Caco-2 (cell line): ENCODE measurements at regions not wholly inside any gene's neighbourhood (a gene's known extent, or its start where the extent isn't known, plus 50 kb on each side); places are given as distances from the start of the nearest gene placed in this dataset.

ENCODE experiments used
- BruUV-seq: library from RNA; stranded (reverse); fragments of 400-500 nt; replicated peaks from 2 replicates; lab custom pipeline; 2021; lab: Mats Ljungman, UMichigan
- CTCF ChIA-PET: fragments of 300-600 bp; sonication (Branson Sonifier 250); formaldehyde crosslinking; loops from one replicate; lab custom pipeline; 2022; ENCODE audit warnings: antibody characterized with exemption; lab: Charles Lee
- POLR2A ChIA-PET: fragments of 300-600 bp; sonication (Branson Sonifier 250); formaldehyde crosslinking; loops from one replicate; lab custom pipeline; 2022; ENCODE audit warnings: antibody characterized with exemption; lab: Charles Lee
- DNase-seq, 2 experiments: peaks; one replicate each; pipeline versions ENCODE4 v3.0.0 to v3.0.0-alpha.2; 2020 to 2022
- H3K27me3 ChIP-seq: replicated peaks from 2 replicates; pipeline ENCODE4 v1.6.0; 2011; ENCODE audit warnings: low read length; ENCODE audit not compliant: control insufficient read depth, insufficient read depth
- H3K36me3 ChIP-seq: 2 replicates; pipeline ENCODE4 v1.5.1; 2011; ENCODE audit warnings: low read length; ENCODE audit not compliant: control insufficient read depth, insufficient read depth
- H3K4me1 ChIP-seq: fragments of 250-450 bp; sonication (Bioruptor Pico); 2 replicates; pipeline ENCODE4 v1.5.1; 2020; ENCODE audit warnings: mild to moderate bottlenecking
- H3K4me3 ChIP-seq: 2 replicates; pipeline ENCODE4 v1.5.1; 2011; ENCODE audit warnings: low read depth, mild to moderate bottlenecking, control low read depth, low read length
- H3K9me3 ChIP-seq: fragments of 250-450 bp; sonication (Bioruptor Pico); 2 replicates; pipeline ENCODE4 v1.5.1; 2020; ENCODE audit warnings: mild to moderate bottlenecking, moderate library complexity
- H3K27ac Mint-ChIP-seq: one replicate; pipeline ENCODE4 v1.8.0; 2022; ENCODE audit warnings: mixed read lengths; ENCODE audit not compliant: unreplicated experiment
- H3K27me3 Mint-ChIP-seq: one replicate; pipeline ENCODE4 v1.8.0; 2022; ENCODE audit warnings: mixed read lengths; ENCODE audit not compliant: insufficient read depth, unreplicated experiment
- H3K36me3 Mint-ChIP-seq: one replicate; pipeline ENCODE4 v1.8.0; 2022; ENCODE audit warnings: mild to moderate bottlenecking, mixed read lengths; ENCODE audit not compliant: insufficient read depth, unreplicated experiment
- H3K4me1 Mint-ChIP-seq: one replicate; pipeline ENCODE4 v1.8.0; 2022; ENCODE audit warnings: low read depth, mixed read lengths; ENCODE audit not compliant: unreplicated experiment
- H3K4me3 Mint-ChIP-seq: one replicate; pipeline ENCODE4 v1.8.0; 2022; ENCODE audit warnings: mild to moderate bottlenecking, moderate library complexity, mixed read lengths; ENCODE audit not compliant: unreplicated experiment
- H3K9me3 Mint-ChIP-seq: one replicate; pipeline ENCODE4 v1.8.0; 2022; ENCODE audit warnings: mixed read lengths; ENCODE audit not compliant: unreplicated experiment
- CTCF ChIP-seq, 2 experiments: fragments of 200-600 bp in 1 of 2; IDR thresholded peaks; 1 replicate in 1 of 2; 2 replicates in 1 of 2; pipeline versions ENCODE4 v1.5.1 to v1.8.0; 2011 to 2022; ENCODE audit warnings: antibody characterized with exemption in 1 of 2, control low read depth in 1 of 2, inconsistent platforms in 1 of 2, low read depth in 1 of 2, low read length in 1 of 2, mild to moderate bottlenecking in 1 of 2, moderate library complexity in 1 of 2; ENCODE audit not compliant: insufficient read depth in 1 of 2, severe bottlenecking in 1 of 2, unreplicated experiment in 1 of 2
- intact Hi-C: fragments of 100-400 bp; cut with micrococcal nuclease; formaldehyde crosslinking; loops from one replicate; pipeline ENCODE4 v1.10.0; 2022; ENCODE audit not compliant: unreplicated experiment

GRCh38 chr4:144318797-144319196, 178.3 kb upstream of the GYPA start:
- Mint-ChIP-seq H3K4me1 (no peaks in the 10 kb centered on the region), H3K9me3 (peaks cover 12% of the 10 kb centered on the region), H3K36me3 (no peaks in the 10 kb centered on the region), H3K4me3 (no peak overlapping the region), H3K27me3 (no peaks in the 10 kb centered on the region), H3K27ac (no peak overlapping the region)
- H3K9me3 ChIP-seq, result no peaks in the 10 kb centered on the region
- H3K4me3 ChIP-seq, result no peak overlapping the region
- no peaks in the 10 kb centered on the region for H3K36me3 ChIP-seq
- ChIA-PET CTCF (no interaction called here), POLR2A (no interaction called here)
- H3K27me3 ChIP-seq, result no peaks in the 10 kb centered on the region
- intact Hi-C loops, result no loop called here
- no TSS peak for BruUV-seq
- no peak for TF ChIP-seq CTCF (IDR thresholded peaks at IDR 0.05; ENCODE audit: insufficient read depth in 1 of 2, low read depth in 1 of 2, low read length in 1 of 2, severe bottlenecking in 1 of 2, unreplicated experiment in 1 of 2)
- no peak for DNase-seq
- no peaks in the 10 kb centered on the region for H3K4me1 ChIP-seq

GRCh38 chr4:144336633-144337032, 196.1 kb upstream of the GYPA start:
- no peaks in the 10 kb centered on the region for H3K27me3 Mint-ChIP-seq
- intact Hi-C loops, result loop anchor here (10.0 kb wide), 1 partner anchor 162 kb away; no protein-coding TSS in a partner anchor
- no TSS peak for BruUV-seq
- Histone ChIP-seq H3K36me3 (no peaks in the 10 kb centered on the region), H3K9me3 (no peaks in the 10 kb centered on the region), H3K4me3 (no peak overlapping the region), H3K27me3 (no peaks in the 10 kb centered on the region), H3K4me1 (peaks cover 19% of the 10 kb centered on the region)
- peaks cover 30% of the 10 kb centered on the region for H3K9me3 Mint-ChIP-seq
- DNase-seq, result no peak
- H3K27ac Mint-ChIP-seq, result no peak overlapping the region
- H3K4me1 Mint-ChIP-seq, result peaks cover 26% of the 10 kb centered on the region
- TF ChIP-seq CTCF (IDR thresholded peaks at IDR 0.05; ENCODE audit: insufficient read depth in 1 of 2, low read depth in 1 of 2, low read length in 1 of 2, severe bottlenecking in 1 of 2, unreplicated experiment in 1 of 2), result no peak
- H3K4me3 Mint-ChIP-seq, result no peak overlapping the region
- ChIA-PET CTCF (no interaction called here), POLR2A (no interaction called here)
- peaks cover 5% of the 10 kb centered on the region for H3K36me3 Mint-ChIP-seq

GRCh38 chr4:144338148-144338547, 197.6 kb upstream of the GYPA start:
- peaks cover 19% of the 10 kb centered on the region for H3K4me1 ChIP-seq
- H3K9me3 ChIP-seq, result no peaks in the 10 kb centered on the region
- no peaks in the 10 kb centered on the region for H3K36me3 ChIP-seq
- BruUV-seq, result no TSS peak
- Mint-ChIP-seq H3K27me3 (no peaks in the 10 kb centered on the region), H3K4me1 (peaks cover 26% of the 10 kb centered on the region), H3K9me3 (peaks cover 30% of the 10 kb centered on the region), H3K4me3 (no peak overlapping the region), H3K27ac (peak overlapping the region; percentile 87), H3K36me3 (peaks cover 5% of the 10 kb centered on the region)
- H3K27me3 ChIP-seq, result no peaks in the 10 kb centered on the region
- intact Hi-C loops, result loop anchor here (10.0 kb wide), 1 partner anchor 163 kb away; no protein-coding TSS in a partner anchor
- no peak for DNase-seq
- ChIA-PET CTCF (no interaction called here), POLR2A (no interaction called here)
- no peak overlapping the region for H3K4me3 ChIP-seq
- no peak for TF ChIP-seq CTCF (IDR thresholded peaks at IDR 0.05; ENCODE audit: insufficient read depth in 1 of 2, low read depth in 1 of 2, low read length in 1 of 2, severe bottlenecking in 1 of 2, unreplicated experiment in 1 of 2)
